NT2/D1 (cell line): ENCODE measurements at regions not wholly inside any gene's neighbourhood (a gene's known extent, or its start where the extent isn't known, plus 50 kb on each side); places are given as distances from the start of the nearest gene placed in this dataset.

Experiments
- DNase-seq: peaks from one replicate; pipeline ENCODE4 v3.0.0-alpha.2; 2011; ENCODE audit warnings: low read depth, low spot score
- H3K27me3 ChIP-seq: 2 replicates; pipeline ENCODE4 v1.6.0; 2011; ENCODE audit warnings: mild to moderate bottlenecking; ENCODE audit not compliant: insufficient read length, insufficient read depth
- H3K36me3 ChIP-seq: 2 replicates; pipeline ENCODE4 v1.6.1; 2011; ENCODE audit warnings: mild to moderate bottlenecking, low read length, mixed read lengths; ENCODE audit not compliant: insufficient read depth, insufficient read length
- H3K4me1 ChIP-seq: 2 replicates; pipeline ENCODE4 v1.5.1; 2011; ENCODE audit not compliant: insufficient read depth, insufficient read length
- H3K4me3 ChIP-seq: 2 replicates; pipeline ENCODE4 v1.5.1; 2011; ENCODE audit warnings: low read depth; ENCODE audit not compliant: insufficient read length
- H3K9ac ChIP-seq: 2 replicates; pipeline ENCODE4 v1.6.0; 2011; ENCODE audit warnings: low read depth; ENCODE audit not compliant: insufficient read length
- H3K9me3 ChIP-seq: 2 replicates; pipeline ENCODE4 v1.5.1; 2011; ENCODE audit warnings: mild to moderate bottlenecking, low read length; ENCODE audit not compliant: insufficient read depth
- SUZ12 ChIP-seq: IDR thresholded peaks from 2 replicates; pipeline ENCODE4 v1.6.1; 2011; ENCODE audit not compliant: insufficient read length, insufficient read depth; ENCODE audit errors: extremely low read depth
- YY1 ChIP-seq: IDR thresholded peaks from 2 replicates; pipeline ENCODE4 v1.6.1; 2011; ENCODE audit not compliant: insufficient read length, insufficient read depth
- ZNF274 ChIP-seq: IDR thresholded peaks from 2 replicates; pipeline ENCODE4 v1.6.1; 2011; ENCODE audit warnings: mild to moderate bottlenecking, low read depth, low read length

GRCh38 chr6:44047179-44047546 lies 80.1 kb downstream of the MRPL14 start:
- peaks cover 20% of the 10 kb centered on the region for H3K4me1 ChIP-seq
- no peaks in the 10 kb centered on the region for H3K27me3 ChIP-seq
- DNase-seq, result no peak
- H3K4me3 ChIP-seq, result no peak overlapping the region
- no peaks in the 10 kb centered on the region for H3K36me3 ChIP-seq
- H3K9ac ChIP-seq, result no peak overlapping the region
- no peaks in the 10 kb centered on the region for H3K9me3 ChIP-seq
- TF ChIP-seq YY1 (no peak), ZNF274 (no peak), SUZ12 (no peak)

- TF ChIP-seq SUZ12 (no peak), YY1 (no peak), ZNF274 (no peak)
- H3K9ac ChIP-seq, result no peak overlapping the region
- peaks cover 15% of the 10 kb centered on the region for H3K4me1 ChIP-seq
- H3K9me3 ChIP-seq, result no peaks in the 10 kb centered on the region
- H3K4me3 ChIP-seq, result no peak overlapping the region
- H3K36me3 ChIP-seq, result no peaks in the 10 kb centered on the region
- DNase-seq, result no peak
- H3K27me3 ChIP-seq, result no peaks in the 10 kb centered on the region
These were observed 80.6 kb downstream of the MRPL14 start for GRCh38 chr6:44046516-44047178.

GRCh38 chr6:44045672-44046015 lies 81.6 kb downstream of the MRPL14 start:
- H3K4me1 ChIP-seq, result peaks cover 11% of the 10 kb centered on the region
- no peaks in the 10 kb centered on the region for H3K36me3 ChIP-seq
- no peak for DNase-seq
- no peaks in the 10 kb centered on the region for H3K27me3 ChIP-seq
- H3K9ac ChIP-seq, result no peak overlapping the region
- H3K4me3 ChIP-seq, result no peak overlapping the region
- H3K9me3 ChIP-seq, result no peaks in the 10 kb centered on the region
- TF ChIP-seq ZNF274, result no peak

GRCh38 chr6:44044940-44045671 lies 82.1 kb downstream of the MRPL14 start:
- no peaks in the 10 kb centered on the region for H3K9me3 ChIP-seq
- no peak for TF ChIP-seq YY1
- no peak for TF ChIP-seq SUZ12
- no peak for TF ChIP-seq ZNF274
- no peak overlapping the region for H3K9ac ChIP-seq
- DNase-seq, result no peak
- no peaks in the 10 kb centered on the region for H3K27me3 ChIP-seq
- H3K4me3 ChIP-seq, result no peak overlapping the region
- no peaks in the 10 kb centered on the region for H3K36me3 ChIP-seq
- peaks cover 14% of the 10 kb centered on the region for H3K4me1 ChIP-seq

- Histone ChIP-seq H3K4me3 (no peak overlapping the region), H3K4me1 (peaks cover 18% of the 10 kb centered on the region), H3K27me3 (no peaks in the 10 kb centered on the region), H3K36me3 (no peaks in the 10 kb centered on the region), H3K9ac (no peak overlapping the region), H3K9me3 (no peaks in the 10 kb centered on the region)
- no peak for TF ChIP-seq ZNF274
- TF ChIP-seq YY1, result no peak
- no peak for TF ChIP-seq SUZ12
- no peak for DNase-seq
These were observed 83.1 kb downstream of the MRPL14 start for GRCh38 chr6:44044154-44044539.

- DNase-seq, result no peak
- TF ChIP-seq SUZ12 (no peak), ZNF274 (no peak), YY1 (no peak)
- Histone ChIP-seq H3K9ac (peak overlapping the region; percentile 42), H3K4me1 (peaks cover 19% of the 10 kb centered on the region), H3K9me3 (no peaks in the 10 kb centered on the region), H3K27me3 (no peaks in the 10 kb centered on the region), H3K36me3 (no peaks in the 10 kb centered on the region), H3K4me3 (no peak overlapping the region)
These were observed 83.6 kb downstream of the MRPL14 start for GRCh38 chr6:44043479-44044153.

- Histone ChIP-seq H3K4me3 (no peak overlapping the region), H3K9ac (peak overlapping the region; percentile 46), H3K4me1 (peaks cover 19% of the 10 kb centered on the region), H3K9me3 (no peaks in the 10 kb centered on the region), H3K27me3 (no peaks in the 10 kb centered on the region), H3K36me3 (no peaks in the 10 kb centered on the region)
- TF ChIP-seq SUZ12 (no peak), ZNF274 (no peak), YY1 (no peak)
- no peak for DNase-seq
These were observed 84.2 kb downstream of the MRPL14 start for GRCh38 chr6:44042989-44043478.
